Kidney (tissue), 13 donors: ENCODE measurements at regions not wholly inside any gene's neighbourhood (a gene's known extent, or its start where the extent isn't known, plus 50 kb on each side); places are given as distances from the start of the nearest gene placed in this dataset.
"Not testable (repeated sequence)": the region's sequence is repeated elsewhere in the genome, so short reads cannot be mapped to it uniquely, and the experiment has no call there.

Source experiments
- DNase-seq, 5 donors: peaks; one replicate each; pipeline ENCODE4 v3.0.0-alpha.2; 2013 to 2020
- FAIRE-seq: peaks from 2 replicates; lab custom pipeline; 2012; peaks lifted over from hg19 to GRCh38; lab: Jason Lieb, UNC
- H3K27ac ChIP-seq, 2 donors: one replicate each; pipeline ENCODE4 v1.7.0; 2013; ENCODE audit warnings: low read depth in 2 of 2, low read length in 2 of 2, inconsistent platforms in 1 of 2
- H3K27me3 ChIP-seq: one replicate; pipeline ENCODE4 v1.7.1; 2013; ENCODE audit warnings: low read length, inconsistent platforms; ENCODE audit not compliant: control insufficient read depth, insufficient read depth
- H3K36me3 ChIP-seq, 3 donors: one replicate each; pipeline versions ENCODE4 v1.7.0 to v1.7.1; 2013; ENCODE audit warnings: low read length in 3 of 3, control low read depth in 1 of 3, inconsistent platforms in 1 of 3; ENCODE audit not compliant: insufficient read depth in 3 of 3, control insufficient read depth in 2 of 3
- H3K4me1 ChIP-seq, 3 donors: one replicate each; pipeline versions ENCODE4 v1.7.0 to v1.7.1; 2013; ENCODE audit warnings: low read length in 3 of 3, inconsistent platforms in 1 of 3, low read depth in 1 of 3; ENCODE audit not compliant: control insufficient read depth in 2 of 3, insufficient read depth in 2 of 3
- H3K4me3 ChIP-seq, 3 donors: one replicate each; pipeline versions ENCODE4 v1.7.0 to v1.8.1; 2013; ENCODE audit warnings: low read length in 3 of 3, control low read depth in 1 of 3, inconsistent platforms in 1 of 3
- H3K9ac ChIP-seq, 3 donors: one replicate each; pipeline versions ENCODE4 v1.7.0 to v1.7.1; 2013; ENCODE audit warnings: low read length in 3 of 3, control low read depth in 1 of 3, inconsistent platforms in 1 of 3
- H3K9me3 ChIP-seq, 3 donors: one replicate each; pipeline versions ENCODE4 v1.7.0 to v1.7.1; 2013; ENCODE audit warnings: low read length in 3 of 3, control low read depth in 1 of 3, inconsistent platforms in 1 of 3; ENCODE audit not compliant: control insufficient read depth in 2 of 3, insufficient read depth in 1 of 3
- intact Hi-C: fragments of 100-400 bp; cut with DNase I; formaldehyde crosslinking; loops from one replicate; pipeline ENCODE4 v1.11.1; 2022
- TF ChIP-seq, protein P1 (sequence below): IDR thresholded peaks from 3 replicates; pipeline ENCODE4 v1.5.1; 2012; ENCODE audit warnings: mild to moderate bottlenecking, moderate library complexity, borderline replicate concordance; ENCODE audit not compliant: insufficient read depth; ENCODE audit errors: extremely low read depth
- donor health status: control.
- donor health status: control.
- donor health status: control.
- donor health status: control.
- donor health status: control.
- donor health status: DM: yes; HTN: yes; CAD: no.
- donor health status: Normal renal cell carcinoma (clear cell type).

DNA sequence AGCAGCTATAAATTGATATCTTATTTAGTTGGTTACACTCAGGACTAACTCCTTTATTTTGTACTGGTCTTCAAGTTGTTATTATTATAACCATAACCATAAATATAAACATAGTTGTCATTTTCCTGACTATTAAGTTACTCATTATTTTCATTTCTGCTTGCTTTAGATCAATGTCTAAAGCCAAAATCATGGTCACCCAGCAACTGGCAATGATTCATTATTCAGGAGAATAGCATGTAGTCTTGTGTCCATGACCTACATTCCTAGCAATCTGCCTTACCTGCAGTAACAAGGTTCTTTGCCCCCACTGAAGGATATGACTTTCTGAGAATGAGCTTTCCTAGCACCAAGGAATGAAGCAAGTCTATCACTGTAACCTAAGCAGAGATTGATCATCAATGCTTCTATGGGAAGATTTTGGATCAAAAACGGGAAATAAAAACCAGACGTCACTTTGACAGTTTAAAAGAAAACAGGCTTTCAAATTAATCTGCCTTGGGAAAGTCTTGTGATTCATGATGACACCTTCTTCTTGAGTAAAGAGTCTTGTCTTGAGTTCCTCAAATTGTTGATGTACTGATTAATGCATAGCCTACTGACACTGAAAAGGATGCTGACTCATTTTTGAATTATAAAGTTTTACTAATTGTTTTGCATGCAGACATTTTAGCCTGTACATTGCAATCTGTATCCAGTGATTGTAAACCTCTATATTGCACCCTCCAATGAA is 203.3 kb upstream of the IVNS1ABP start:
- Histone ChIP-seq H3K4me3 (no peak overlapping the region), H3K27me3 (no peaks in the 10 kb centered on the region), H3K9me3 (peaks cover 0 to 4% (median 0%) of the 10 kb centered on the region in 3 donors), H3K9ac (no peak overlapping the region), H3K36me3 (no peaks in the 10 kb centered on the region), H3K27ac (no peak overlapping the region), H3K4me1 (peaks cover 0 to 4% (median 0%) of the 10 kb centered on the region in 3 donors)
- DNase-seq (no peak), FAIRE-seq (no peak)
- intact Hi-C loops, result no loop called here
- TF ChIP-seq, protein P1, sequence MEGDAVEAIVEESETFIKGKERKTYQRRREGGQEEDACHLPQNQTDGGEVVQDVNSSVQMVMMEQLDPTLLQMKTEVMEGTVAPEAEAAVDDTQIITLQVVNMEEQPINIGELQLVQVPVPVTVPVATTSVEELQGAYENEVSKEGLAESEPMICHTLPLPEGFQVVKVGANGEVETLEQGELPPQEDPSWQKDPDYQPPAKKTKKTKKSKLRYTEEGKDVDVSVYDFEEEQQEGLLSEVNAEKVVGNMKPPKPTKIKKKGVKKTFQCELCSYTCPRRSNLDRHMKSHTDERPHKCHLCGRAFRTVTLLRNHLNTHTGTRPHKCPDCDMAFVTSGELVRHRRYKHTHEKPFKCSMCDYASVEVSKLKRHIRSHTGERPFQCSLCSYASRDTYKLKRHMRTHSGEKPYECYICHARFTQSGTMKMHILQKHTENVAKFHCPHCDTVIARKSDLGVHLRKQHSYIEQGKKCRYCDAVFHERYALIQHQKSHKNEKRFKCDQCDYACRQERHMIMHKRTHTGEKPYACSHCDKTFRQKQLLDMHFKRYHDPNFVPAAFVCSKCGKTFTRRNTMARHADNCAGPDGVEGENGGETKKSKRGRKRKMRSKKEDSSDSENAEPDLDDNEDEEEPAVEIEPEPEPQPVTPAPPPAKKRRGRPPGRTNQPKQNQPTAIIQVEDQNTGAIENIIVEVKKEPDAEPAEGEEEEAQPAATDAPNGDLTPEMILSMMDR, result no peak

DNA sequence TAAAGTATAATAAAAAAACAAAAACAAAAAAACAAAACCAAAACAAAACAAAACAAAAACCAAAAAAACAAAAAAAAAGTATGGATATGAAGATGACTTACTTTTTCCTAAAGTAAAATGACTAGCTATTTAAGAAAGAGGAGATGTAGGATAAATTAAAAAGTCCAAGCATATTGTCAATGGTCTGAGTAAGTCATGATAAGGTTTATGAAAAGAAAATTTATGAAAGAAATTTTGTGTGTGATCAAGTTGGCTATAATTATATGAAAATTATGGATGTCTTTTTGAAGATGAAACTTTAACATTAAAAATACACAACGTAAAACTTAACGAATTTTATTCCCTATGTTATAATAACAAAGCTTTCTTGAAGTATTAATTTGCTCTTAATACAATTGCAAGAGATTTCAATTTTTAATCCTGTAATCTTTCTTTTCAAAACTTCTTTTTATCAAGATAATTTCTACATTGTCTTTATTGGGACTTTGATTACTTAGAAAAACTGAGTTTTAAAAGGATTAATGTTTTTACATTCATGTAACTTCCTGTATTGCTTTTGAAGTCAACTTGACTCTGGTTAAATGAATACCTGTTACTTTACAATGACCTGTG is 200.9 kb upstream of the IVNS1ABP start:
- Histone ChIP-seq H3K36me3 (no peaks in the 10 kb centered on the region), H3K4me3 (no peak overlapping the region), H3K27ac (no peak overlapping the region), H3K9ac (no peak overlapping the region), H3K9me3 (peaks cover 0 to 4% (median 0%) of the 10 kb centered on the region in 3 donors), H3K4me1 (peaks cover 0 to 4% (median 0%) of the 10 kb centered on the region in 3 donors), H3K27me3 (no peaks in the 10 kb centered on the region)
- DNase-seq (no peak), FAIRE-seq (no peak)
- TF ChIP-seq, protein P1, result no peak
- intact Hi-C loops, result no loop called here

DNA sequence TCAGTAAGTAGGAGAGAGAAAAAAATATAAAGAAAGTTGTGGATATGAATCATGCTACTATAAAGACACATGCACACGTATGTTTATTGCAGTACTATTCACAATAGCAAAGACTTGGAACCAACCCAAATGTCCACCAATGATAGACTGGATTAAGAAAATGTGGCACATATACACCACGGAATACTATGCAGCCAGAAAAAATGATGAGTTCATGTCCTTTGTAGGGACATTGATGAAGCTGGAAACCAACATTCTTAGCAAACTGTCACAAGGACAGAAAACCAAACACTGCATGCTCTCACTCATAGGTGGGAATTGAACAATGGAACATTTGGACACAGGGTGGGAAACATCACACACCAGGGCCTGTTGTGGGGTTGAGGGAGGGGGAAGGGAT is 200.3 kb upstream of the IVNS1ABP start:
- intact Hi-C loops, H3K9me3 ChIP-seq, H3K27ac ChIP-seq, H3K27me3 ChIP-seq, H3K4me3 ChIP-seq, H3K4me1 ChIP-seq, H3K36me3 ChIP-seq, FAIRE-seq, DNase-seq, H3K9ac ChIP-seq: not testable (repeated sequence)

DNA sequence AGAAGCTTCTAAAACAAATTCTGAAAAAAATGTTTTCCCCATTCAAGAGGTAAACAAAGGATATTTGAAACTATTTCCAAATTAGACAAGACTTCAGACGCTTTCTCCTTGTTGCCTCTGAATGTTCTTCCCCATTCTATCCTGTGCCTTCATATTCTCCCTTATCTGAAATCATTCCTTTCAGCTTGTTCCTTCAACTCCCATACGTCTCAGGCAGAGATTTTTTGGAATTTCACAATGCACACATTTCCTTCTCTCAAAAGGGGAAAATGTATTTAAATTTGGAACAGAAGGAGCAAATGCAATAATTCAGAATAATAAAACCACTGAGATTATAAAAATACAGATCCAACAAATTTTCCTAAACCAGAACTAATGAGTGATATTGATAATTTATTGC is 198.7 kb upstream of the IVNS1ABP start:
- Histone ChIP-seq H3K27ac (no peak overlapping the region), H3K9me3 (peaks cover 0 to 4% (median 0%) of the 10 kb centered on the region in 3 donors), H3K9ac (no peak overlapping the region), H3K4me1 (peaks cover 0 to 4% (median 0%) of the 10 kb centered on the region in 3 donors), H3K4me3 (no peak overlapping the region), H3K36me3 (no peaks in the 10 kb centered on the region), H3K27me3 (no peaks in the 10 kb centered on the region)
- no peak for FAIRE-seq
- intact Hi-C loops, result no loop called here
- DNase-seq, result no peak
- TF ChIP-seq, protein P1, result no peak
